ENCODE measurements at regions not wholly inside any gene's neighbourhood (a gene's known extent, or its start where the extent isn't known, plus 50 kb on each side); places are given as distances from the start of the nearest gene placed in this dataset.
"Not testable (repeated sequence)": the region's sequence is repeated elsewhere in the genome, so short reads cannot be mapped to it uniquely, and the experiment has no call there.

- no peak for DNase-seq (ENCODE audit: low read depth in 2 of 2)
Measured at GRCh38 chr14:85895603-85896002, 365.7 kb downstream of the FLRT2 start.

GRCh38 chr14:85892251-85892650 lies 362.3 kb downstream of the FLRT2 start:
- DNase-seq (ENCODE audit: low read depth in 2 of 2), result no peak

- no peak for DNase-seq (ENCODE audit: low read depth in 2 of 2)
Measured at GRCh38 chr14:85883966-85884365, 354.0 kb downstream of the FLRT2 start.

- DNase-seq (ENCODE audit: low read depth in 2 of 2), result no peak
Measured at GRCh38 chr14:85883101-85883500, 353.2 kb downstream of the FLRT2 start.

- DNase-seq (ENCODE audit: low read depth in 2 of 2), result no peak
Measured at GRCh38 chr14:85881935-85882334, 352.0 kb downstream of the FLRT2 start.

- no peak for DNase-seq (ENCODE audit: low read depth in 2 of 2)
Measured at GRCh38 chr14:85878874-85879273, 348.9 kb downstream of the FLRT2 start.

GRCh38 chr14:85873006-85873405 lies 343.1 kb downstream of the FLRT2 start:
- DNase-seq (ENCODE audit: low read depth in 2 of 2), result no peak

- DNase-seq (ENCODE audit: low read depth in 2 of 2), result no peak
Measured at GRCh38 chr14:85867450-85867849, 337.5 kb downstream of the FLRT2 start.

GRCh38 chr14:85865701-85866100 lies 335.8 kb downstream of the FLRT2 start:
- no peak for DNase-seq (ENCODE audit: low read depth in 2 of 2)

GRCh38 chr14:85858634-85859033 lies 328.7 kb downstream of the FLRT2 start:
- no peak for DNase-seq (ENCODE audit: low read depth in 2 of 2)

- DNase-seq (ENCODE audit: low read depth in 2 of 2), result no peak
Measured at GRCh38 chr14:85856430-85856829, 326.5 kb downstream of the FLRT2 start.

- no peak for DNase-seq (ENCODE audit: low read depth in 2 of 2)
Measured at GRCh38 chr14:85853996-85854526, 324.1 kb downstream of the FLRT2 start.

- DNase-seq (ENCODE audit: low read depth in 2 of 2), result no peak
Measured at GRCh38 chr14:85852906-85853305, 323.0 kb downstream of the FLRT2 start.

- not testable (repeated sequence) for DNase-seq (ENCODE audit: low read depth in 2 of 2)
Measured at GRCh38 chr14:85852123-85852522, 322.2 kb downstream of the FLRT2 start.

GRCh38 chr14:85830549-85830948 lies 300.6 kb downstream of the FLRT2 start:
- DNase-seq (ENCODE audit: low read depth in 2 of 2), result not testable (repeated sequence)

- not testable (repeated sequence) for DNase-seq (ENCODE audit: low read depth in 2 of 2)
Measured at GRCh38 chr14:85829601-85830000, 299.7 kb downstream of the FLRT2 start.

GRCh38 chr14:85824526-85824925 lies 294.6 kb downstream of the FLRT2 start:
- no peak for DNase-seq (ENCODE audit: low read depth in 2 of 2)

- no peak for DNase-seq (ENCODE audit: low read depth in 2 of 2)
Measured at GRCh38 chr14:85822236-85822635, 292.3 kb downstream of the FLRT2 start.

- no peak for DNase-seq (ENCODE audit: low read depth in 2 of 2)
Measured at GRCh38 chr14:85817430-85817829, 287.5 kb downstream of the FLRT2 start.

GRCh38 chr14:85813040-85813439 lies 283.1 kb downstream of the FLRT2 start:
- DNase-seq (ENCODE audit: low read depth in 2 of 2), result no peak

- no peak for DNase-seq (ENCODE audit: low read depth in 2 of 2)
Measured at GRCh38 chr14:85811340-85811739, 281.4 kb downstream of the FLRT2 start.

- DNase-seq (ENCODE audit: low read depth in 2 of 2), result no peak
Measured at GRCh38 chr14:85799668-85800067, 269.7 kb downstream of the FLRT2 start.

GRCh38 chr14:85798856-85799255 lies 268.9 kb downstream of the FLRT2 start:
- DNase-seq (ENCODE audit: low read depth in 2 of 2), result no peak

- DNase-seq (ENCODE audit: low read depth in 2 of 2), result no peak
Measured at GRCh38 chr14:85793533-85793932, 263.6 kb downstream of the FLRT2 start.
